DMS114 treated with DMSO at 0.1 percent for 48 hours (cell line): ENCODE measurements at regions not wholly inside any gene's neighbourhood (a gene's known extent, or its start where the extent isn't known, plus 50 kb on each side); places are given as distances from the start of the nearest gene placed in this dataset.
"Not testable (repeated sequence)": the region's sequence is repeated elsewhere in the genome, so short reads cannot be mapped to it uniquely, and the experiment has no call there.

Experiments
- DNase-seq: peaks from one replicate; lab custom pipeline; 2025; ENCODE audit not compliant: unreplicated experiment; lab: John Stamatoyannopoulos, UW

GRCh38 chr18:1104181-1104881, 199.7 kb downstream of the ADCYAP1 start:
- DNase-seq = no peak

GRCh38 chr18:1124495-1124894, 219.8 kb downstream of the ADCYAP1 start:
- DNase-seq = no peak

GRCh38 chr18:1133541-1133940, 228.9 kb downstream of the ADCYAP1 start:
- DNase-seq = no peak

GRCh38 chr18:1147730-1148129, 243.1 kb downstream of the ADCYAP1 start:
- DNase-seq = no peak

- no peak for DNase-seq
Observed at GRCh38 chr18:1149709-1150108, 245.0 kb downstream of the ADCYAP1 start.

GRCh38 chr18:1150344-1150743, 245.7 kb downstream of the ADCYAP1 start:
- no peak for DNase-seq

GRCh38 chr18:1152958-1153357, 248.3 kb downstream of the ADCYAP1 start:
- DNase-seq = not testable (repeated sequence)

- no peak for DNase-seq
Observed at GRCh38 chr18:1173593-1173992, 268.9 kb downstream of the ADCYAP1 start.

GRCh38 chr18:1177232-1177631, 272.6 kb downstream of the ADCYAP1 start:
- DNase-seq = no peak

- DNase-seq = no peak
Observed at GRCh38 chr18:1191341-1191740, 286.7 kb downstream of the ADCYAP1 start.

- no peak for DNase-seq
Observed at GRCh38 chr18:1213126-1213525, 308.5 kb downstream of the ADCYAP1 start.

GRCh38 chr18:1222880-1223279, 318.2 kb downstream of the ADCYAP1 start:
- no peak for DNase-seq

- DNase-seq = no peak
Observed at GRCh38 chr18:1227025-1227424, 322.4 kb downstream of the ADCYAP1 start.

GRCh38 chr18:1229634-1230033, 325.0 kb downstream of the ADCYAP1 start:
- DNase-seq = no peak

- DNase-seq = no peak
Observed at GRCh38 chr18:1232867-1233266, 328.2 kb downstream of the ADCYAP1 start.

- no peak for DNase-seq
Observed at GRCh38 chr18:1240701-1241100, 336.0 kb downstream of the ADCYAP1 start.

- DNase-seq = no peak
Observed at GRCh38 chr18:1244397-1245122, 339.9 kb downstream of the ADCYAP1 start.

- no peak for DNase-seq
Observed at GRCh38 chr18:1246827-1247226, 342.2 kb downstream of the ADCYAP1 start.

- DNase-seq = no peak
Observed at GRCh38 chr18:1252534-1252933, 347.9 kb downstream of the ADCYAP1 start.

GRCh38 chr18:1252936-1253335, 348.3 kb downstream of the ADCYAP1 start:
- DNase-seq = no peak

- no peak for DNase-seq
Observed at GRCh38 chr18:1253827-1254226, 349.2 kb downstream of the ADCYAP1 start.

GRCh38 chr18:1261054-1261453, 356.4 kb downstream of the ADCYAP1 start:
- DNase-seq = no peak

- DNase-seq = no peak
Observed at GRCh38 chr18:1267021-1267420, 362.4 kb downstream of the ADCYAP1 start.
